RCC 7860 (cell line): ENCODE measurements at regions not wholly inside any gene's neighbourhood (a gene's known extent, or its start where the extent isn't known, plus 50 kb on each side); places are given as distances from the start of the nearest gene placed in this dataset.
A peak's percentile ranks its signal among the peaks of the same experiment; 100 is the strongest.
"Not testable (repeated sequence)": the region's sequence is repeated elsewhere in the genome, so short reads cannot be mapped to it uniquely, and the experiment has no call there.

ENCODE experiments used
- DNase-seq: peaks from one replicate; pipeline ENCODE4 v3.0.0-alpha.2; 2015; ENCODE audit warnings: low spot score
- FAIRE-seq: peaks from 2 replicates; lab custom pipeline; 2012; peaks lifted over from hg19 to GRCh38; lab: Jason Lieb, UNC

DNA sequence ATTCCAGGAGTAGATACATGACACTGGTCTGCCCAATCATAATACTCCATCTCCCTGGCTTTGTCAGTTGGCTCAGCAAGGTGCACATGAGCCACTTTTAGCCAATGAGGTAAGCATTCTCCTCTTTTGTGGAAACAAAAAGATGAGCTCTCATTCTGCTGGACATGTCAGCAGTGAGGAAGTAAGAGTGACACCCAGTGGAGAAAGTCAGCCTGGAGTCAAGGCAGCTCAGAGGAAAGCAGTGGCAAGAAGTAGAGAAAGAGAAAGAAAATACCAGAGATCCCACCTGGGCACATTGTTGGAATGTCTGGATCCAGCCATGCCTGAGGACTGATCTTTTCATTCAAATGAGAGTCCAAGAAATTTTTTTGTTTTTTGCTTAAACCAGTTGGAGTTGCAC lies 496.9 kb upstream of the C16orf82 start:
- FAIRE-seq (no peak), DNase-seq (no peak)

DNA sequence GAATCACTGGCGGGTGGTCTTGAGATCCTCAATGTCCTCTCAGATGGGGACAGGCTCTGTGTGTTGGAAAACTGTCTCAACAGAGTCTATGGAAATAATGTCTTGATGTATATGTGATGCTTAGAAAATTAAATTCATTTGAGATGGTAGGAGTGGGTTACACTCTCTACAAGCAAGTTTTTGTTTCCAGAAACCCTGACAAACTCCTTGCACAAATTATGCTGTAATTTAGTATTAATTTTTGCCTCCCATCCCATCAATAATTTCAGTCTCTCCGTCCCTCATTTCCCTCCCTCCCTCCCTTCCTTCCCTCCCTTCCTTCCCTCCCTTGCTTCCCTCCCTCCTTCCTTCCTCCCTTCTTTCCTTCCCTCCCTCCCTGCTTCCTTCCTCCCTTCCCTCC lies 488.0 kb upstream of the C16orf82 start:
- no peak for FAIRE-seq
- no peak for DNase-seq

DNA sequence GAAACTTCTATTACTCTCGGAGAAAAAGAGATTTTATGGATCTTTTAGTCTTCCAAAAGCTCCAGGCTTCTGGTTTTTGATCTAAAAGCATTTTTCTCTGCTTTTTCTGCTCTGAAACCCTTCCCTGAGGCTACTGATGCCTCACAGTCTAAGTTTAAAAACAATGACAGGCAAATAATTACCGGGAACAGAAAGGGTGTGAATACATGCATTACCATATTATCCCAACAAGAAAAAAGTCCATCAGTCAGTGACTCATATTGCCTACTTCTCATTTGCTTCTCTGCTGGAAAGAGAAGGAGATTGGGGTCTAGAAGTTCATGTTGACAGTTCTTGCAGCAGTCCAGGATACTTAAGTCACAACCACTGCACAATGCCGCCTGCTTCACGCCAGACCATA lies 482.9 kb upstream of the C16orf82 start:
- DNase-seq (no peak), FAIRE-seq (no peak)

DNA sequence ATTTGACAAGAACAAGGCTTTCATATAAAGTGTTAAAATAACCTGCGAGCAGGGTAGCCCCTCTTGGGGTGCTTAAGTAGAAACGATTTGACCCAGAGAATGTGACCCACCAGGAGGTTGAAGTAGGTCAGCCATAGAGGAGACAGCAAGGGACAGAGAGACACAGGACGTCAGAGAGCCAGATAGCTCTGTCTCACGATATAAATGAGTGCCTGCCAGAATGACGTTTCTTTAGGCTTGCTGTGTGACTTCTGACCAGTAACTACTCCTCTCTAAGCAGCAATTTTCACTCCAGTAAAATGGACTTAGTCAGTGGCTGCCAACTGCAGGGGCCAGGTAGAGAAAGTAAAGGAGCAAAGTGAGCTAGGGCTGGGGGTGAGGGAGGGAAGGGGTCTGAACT lies 473.0 kb upstream of the C16orf82 start:
- FAIRE-seq (no peak), DNase-seq (no peak)

DNA sequence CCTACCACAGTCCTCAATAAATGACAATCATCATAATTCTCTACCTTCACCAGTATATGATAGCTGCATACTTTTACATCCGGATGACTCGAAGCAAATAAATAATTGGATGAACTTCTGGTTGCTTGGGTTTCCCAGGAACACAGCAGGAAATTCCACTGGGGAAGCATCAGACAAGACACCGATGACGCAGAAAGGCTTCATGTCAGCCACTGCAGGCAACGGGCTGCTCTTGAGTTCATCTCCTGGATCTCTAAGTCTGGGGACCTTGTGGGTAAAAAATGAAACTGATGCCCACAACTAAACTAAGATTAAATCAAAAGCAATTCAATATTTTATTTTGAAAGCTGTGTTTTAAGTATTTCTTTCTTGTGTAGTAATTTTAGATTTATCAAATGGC lies 472.1 kb upstream of the C16orf82 start:
- FAIRE-seq (no peak), DNase-seq (no peak)

DNA sequence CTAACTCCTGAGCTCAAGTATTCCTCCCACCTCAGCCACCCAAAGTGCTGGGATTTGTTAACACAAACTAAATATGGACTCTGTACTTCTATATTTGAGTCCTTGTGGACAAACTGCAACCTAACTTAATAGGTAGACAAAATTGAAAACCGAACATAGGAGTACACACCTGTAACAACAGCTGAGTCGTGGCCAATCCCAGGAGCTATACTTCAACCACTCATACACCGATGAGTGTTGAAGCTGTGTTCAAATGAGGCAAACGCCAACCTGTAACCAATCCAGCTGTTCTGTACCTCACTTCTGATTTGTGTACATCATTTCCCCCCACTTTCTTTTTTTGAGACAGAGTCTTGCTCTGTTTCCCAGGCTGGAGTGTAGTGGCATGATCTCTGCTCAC lies 471.5 kb upstream of the C16orf82 start:
- FAIRE-seq (no peak), DNase-seq (no peak)

DNA sequence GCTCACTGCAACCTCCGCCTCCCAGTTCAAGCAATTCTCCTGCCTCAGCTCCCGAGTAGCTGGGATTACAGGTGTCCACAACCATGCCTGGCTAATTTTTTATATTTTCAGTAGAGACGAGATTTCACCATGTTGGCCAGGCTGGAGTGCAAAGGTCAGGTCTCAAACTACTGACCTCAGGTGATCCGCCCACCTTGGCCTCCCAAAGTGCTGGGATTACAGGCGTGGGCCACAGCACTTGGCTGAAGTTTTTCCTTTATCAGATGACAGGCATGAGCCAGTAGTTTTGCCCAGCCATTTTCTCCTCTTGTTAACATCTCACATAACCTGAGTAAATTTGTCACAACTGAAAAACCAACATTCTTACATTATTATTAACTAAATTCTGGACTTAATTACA lies 470.7 kb upstream of the C16orf82 start:
- DNase-seq, FAIRE-seq: not testable (repeated sequence)

DNA sequence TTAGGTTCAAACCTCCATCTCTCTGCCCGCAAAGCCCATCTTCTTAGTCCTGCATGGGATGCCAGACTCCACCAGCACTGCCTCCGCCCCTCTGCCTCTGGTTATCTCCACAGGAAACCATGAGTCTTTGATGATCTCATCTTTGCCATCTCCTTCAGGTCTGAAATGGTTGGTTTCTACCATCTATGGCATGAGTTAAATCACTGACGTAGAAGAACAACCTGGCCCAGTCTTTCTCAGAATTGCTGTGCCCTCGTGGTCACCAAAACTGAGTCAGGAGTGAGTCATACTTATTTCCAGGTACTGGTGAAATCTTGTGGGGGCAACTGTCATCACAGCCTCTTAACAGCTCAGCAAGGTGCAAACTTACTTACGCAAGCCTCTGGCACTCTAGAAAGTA lies 468.7 kb upstream of the C16orf82 start:
- DNase-seq: peak; percentile 24

DNA sequence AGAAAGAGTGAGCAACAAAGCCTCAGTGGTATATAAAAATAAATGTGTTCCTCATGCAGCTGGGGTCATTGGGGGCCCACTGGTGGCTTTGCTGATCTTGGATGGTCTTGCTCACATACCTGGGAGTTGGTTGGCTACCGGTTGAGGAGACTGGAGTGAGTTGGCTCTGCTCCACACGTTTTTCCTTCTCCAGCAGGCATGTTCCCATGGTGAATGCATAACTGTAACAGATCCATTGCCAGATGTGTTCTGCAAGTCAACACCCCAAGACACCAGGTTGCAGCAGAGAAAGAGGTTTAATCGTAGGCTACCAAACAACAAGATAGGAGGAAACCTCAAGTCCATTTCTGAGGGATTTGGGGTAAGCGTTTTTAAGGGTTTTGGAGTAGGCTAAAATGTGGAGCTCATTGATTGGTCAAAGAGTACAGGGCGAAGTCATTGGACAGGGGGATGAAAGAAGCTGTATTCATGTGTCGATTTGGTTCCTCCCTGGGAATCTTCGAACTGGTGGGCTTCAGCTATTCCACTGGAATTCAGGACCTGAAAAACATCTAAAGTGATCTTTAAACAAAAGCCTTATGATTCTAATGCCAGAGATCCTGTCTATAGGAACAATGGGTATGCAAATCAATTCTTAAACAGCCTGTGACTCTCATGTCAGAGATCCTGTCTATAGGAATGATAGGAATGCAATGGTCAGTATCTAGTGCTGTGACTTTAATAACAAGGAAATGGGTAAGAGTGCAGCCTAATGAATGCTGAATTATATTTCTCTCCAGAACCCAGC lies 467.5 kb upstream of the C16orf82 start:
- FAIRE-seq: no peak
- DNase-seq: no peak

More for the DNA sequence above, 468.7 kb upstream of the C16orf82 start:
- FAIRE-seq: no peak

DNA sequence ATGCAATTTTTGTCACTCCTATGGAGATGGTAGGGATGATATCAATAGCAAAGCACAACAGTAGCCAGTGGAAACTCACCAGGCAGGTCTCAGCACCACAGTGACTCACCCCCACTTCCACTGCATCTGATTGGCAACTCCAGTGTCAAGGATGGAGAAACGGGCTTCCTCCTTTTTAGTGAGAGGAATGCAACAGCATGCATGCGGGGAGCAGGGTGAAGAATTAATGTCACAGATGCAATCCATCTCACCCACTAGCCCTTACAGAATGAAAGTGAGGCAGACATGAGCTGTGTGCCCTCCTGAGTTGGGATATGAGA lies 467.0 kb upstream of the C16orf82 start:
- DNase-seq: no peak
- FAIRE-seq: no peak

DNA sequence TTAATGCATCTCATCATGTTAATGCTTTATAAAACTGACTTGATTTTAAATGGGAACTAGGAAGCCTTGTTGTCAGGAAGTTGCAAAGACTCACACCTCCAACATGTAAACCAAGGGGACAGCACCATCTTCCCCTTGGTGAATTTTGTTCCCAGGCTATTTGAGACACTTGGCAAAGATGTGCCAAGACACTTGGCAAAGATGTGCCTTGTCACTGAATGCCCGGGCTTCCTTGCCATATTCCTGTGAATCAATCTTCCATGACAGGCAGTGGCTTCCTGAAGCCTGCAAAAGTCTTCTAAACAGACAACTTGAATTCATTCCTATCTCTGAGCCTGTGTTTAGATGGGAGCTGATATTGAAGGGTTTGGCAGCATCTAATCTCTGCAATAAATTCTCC lies 465.4 kb upstream of the C16orf82 start:
- DNase-seq (no peak), FAIRE-seq (no peak)

DNA sequence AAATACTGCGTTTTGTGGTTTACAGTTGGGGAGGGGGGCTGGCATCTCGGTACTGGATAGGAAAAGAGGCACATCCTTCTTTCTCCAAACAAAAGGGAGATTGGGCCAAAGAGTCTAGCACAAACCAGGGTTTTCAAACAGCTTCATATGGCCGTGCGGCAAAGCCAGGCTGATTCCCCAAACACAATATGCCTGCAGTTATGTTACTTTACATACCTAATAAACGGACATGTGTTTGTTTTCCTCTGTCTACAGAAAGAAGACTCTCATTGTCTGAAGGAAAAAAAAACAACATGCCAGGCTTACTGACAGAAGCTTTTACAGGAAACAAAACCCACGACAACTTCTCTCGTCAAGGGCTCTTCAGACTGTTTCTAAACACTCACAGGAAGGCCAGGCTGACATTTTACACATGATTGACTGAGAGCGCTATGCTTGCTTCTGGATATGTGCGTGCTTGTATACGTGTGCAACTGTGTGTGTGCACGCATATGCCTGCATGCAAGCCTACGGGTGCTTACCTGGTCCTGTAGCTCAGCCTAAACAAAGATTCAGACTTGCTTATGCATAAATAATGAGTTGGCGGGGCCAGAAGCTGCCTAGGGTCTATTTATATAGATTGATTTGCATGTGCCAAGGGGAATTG lies 461.0 kb upstream of the C16orf82 start:
- DNase-seq: no peak
- FAIRE-seq: no peak

DNA sequence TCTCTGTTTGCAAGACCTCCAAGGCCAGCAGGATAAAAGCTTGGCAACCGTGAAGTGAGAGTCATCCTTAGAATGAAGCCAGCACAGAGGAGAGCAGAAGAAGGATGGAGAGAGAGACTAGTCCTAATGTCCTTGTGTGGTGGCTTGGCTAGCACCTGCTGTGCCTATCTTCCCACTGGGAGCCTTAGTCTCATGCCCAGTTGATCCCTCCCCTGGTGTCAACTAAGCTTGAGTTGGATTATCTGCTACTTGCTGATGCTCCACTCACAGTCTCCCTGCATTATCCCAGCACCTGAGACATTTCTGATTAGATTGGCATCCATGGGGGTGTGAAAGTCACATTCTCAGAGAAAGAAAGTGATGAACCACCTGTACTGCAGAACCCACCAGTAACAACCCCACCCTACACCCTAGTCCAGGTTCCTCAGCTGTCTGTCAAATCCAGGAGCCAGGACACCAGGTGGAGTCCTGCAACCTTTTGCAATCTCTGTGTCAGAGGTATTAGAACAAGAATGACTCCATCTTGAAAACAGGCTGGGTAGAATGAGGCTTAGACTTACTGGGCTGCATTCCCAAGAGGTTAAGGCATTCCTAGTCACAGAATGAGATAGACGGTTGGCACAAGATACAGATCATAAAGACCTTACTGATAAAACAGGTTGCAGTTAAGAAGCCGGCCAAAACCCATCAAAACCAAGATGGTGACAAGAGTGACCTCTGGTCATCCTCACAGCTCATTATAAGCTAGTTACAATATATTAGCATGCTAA lies 460.2 kb upstream of the C16orf82 start:
- no peak for FAIRE-seq
- no peak for DNase-seq

DNA sequence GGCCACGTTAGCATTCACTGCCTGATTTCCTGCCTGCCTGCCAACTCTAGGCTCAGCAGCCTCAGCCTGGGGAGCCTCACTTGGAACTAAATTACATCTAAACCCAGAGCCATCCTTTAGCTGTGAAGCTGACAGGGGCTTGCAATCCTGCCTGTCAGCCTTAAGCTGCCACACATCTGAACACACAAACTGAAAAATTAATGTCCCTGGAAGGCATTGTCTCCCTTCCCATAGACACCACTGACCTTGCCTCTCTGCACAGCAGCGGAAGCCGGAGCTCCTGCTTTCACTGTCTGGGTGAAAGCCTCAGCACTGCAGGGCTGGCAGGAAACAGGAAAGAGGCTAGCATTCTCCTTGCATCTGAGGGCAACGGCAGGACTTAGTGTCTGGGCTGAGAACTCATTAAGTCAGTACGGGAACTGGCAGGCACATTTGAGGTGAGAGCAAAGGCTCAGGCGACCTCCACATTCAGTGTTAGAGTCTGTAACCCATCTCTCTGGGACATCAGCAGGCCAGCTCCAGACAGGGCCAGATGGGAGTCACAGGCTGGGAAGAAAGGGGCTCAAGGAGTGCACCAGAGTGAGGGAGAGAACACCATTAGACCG lies 452.4 kb upstream of the C16orf82 start:
- DNase-seq: no peak
- no peak for FAIRE-seq

DNA sequence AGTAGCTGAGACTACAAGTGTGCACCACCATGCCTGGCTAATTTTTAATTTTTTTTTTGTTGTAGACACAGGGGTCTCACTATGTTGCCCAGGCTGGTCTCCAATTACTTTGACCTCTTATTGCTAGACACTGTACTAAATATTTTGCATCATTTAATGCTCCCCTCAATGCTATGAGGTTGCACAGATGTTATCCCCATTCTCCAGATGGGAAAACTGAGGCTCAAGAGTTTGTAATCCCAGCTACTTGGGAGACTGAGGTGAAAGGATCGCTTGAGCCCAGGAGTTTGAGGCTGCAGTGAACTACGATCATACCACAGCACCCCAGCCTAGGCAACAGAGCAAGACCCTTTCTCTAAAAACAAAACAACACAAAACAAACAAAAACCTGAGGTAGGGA lies 443.3 kb upstream of the C16orf82 start:
- FAIRE-seq (no peak), DNase-seq (no peak)

DNA sequence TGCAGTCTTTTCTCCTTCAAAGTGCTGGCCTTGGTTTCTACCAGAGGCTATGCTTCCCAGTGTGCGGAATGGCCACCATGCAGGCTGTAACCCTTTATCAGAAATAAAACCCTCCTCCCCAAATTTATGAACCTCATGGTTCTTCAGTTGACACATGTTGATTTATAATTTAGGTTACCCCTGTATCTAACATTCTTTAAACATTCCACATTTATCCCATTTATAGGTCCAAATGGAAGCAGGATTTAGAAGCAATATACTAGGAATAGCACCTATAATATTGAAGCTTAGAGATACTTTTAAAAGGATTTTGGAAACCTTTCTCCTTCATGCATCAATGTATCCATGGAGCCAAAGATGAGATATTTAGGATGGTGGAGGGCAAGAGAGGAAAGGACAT lies 438.8 kb upstream of the C16orf82 start:
- FAIRE-seq (no peak), DNase-seq (no peak)

DNA sequence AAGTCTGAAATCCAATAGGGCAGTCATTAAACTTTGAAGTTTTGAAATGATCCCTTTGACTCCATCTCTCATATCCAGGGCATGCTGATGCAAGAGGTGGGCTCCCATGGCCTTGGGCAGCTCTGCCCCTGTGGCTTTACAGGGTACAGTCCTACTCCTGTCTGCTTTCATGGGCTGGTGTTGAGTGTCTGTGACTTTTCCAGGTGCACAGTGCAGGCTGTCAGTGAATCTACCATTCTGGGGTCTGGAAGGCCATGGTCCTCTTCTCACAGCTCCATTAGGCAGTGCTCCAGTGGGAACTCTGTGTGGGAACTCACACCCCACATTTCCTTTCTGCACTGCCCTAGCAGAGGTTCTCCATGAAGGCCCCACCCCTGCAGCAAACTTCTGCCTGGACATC lies 435.4 kb upstream of the C16orf82 start:
- DNase-seq, FAIRE-seq: not testable (repeated sequence)

DNA sequence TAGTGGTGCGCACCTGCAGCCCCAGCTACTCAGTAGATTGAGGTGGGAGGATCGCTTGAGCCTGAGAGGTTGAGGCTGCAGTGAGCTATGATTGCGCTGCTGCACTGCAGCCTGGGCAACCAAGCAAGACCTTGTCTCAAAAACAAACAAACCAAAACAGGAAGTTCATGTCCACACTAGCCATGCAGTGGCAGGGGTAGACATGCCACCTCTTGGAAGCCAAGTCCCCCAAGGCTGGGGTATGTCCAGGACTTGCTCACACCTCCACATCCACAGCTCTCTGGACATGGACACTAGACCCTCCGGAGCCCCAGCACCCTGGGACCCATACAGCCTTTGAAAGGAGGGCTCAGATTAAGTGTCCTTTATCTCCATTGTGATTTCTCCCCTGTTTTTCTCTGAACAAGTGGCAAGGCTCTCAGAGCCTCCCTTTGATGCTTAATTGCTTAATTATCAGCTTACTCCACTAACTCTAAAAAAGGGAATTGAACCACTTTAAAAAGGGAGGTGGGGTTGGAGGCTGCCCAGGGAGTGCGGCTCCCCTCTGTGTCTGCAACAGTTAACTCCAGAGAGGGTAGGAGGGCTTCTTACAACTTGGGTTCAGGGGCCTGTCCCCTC lies 424.6 kb upstream of the C16orf82 start:
- FAIRE-seq (no peak), DNase-seq (no peak)

DNA sequence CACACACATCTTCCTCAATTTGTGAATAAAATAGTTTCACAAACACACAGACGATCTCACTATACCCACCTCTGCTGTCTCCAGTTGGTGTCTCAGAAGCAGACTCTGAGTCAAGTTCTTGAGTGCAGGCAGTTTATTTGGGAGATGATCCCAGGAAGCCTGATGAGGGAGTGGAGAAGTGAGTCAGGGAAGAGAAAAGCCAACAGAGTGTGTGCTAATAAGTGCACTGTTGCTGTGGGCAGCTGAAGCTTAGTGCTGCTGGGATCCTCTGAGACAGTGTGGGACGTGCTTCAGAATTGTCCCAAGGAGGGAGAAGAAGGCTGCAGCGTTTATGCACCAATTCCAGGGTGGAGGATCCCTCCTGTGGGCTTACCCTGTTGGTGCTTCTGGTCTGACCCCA lies 423.2 kb upstream of the C16orf82 start:
- FAIRE-seq (no peak), DNase-seq (no peak)

DNA sequence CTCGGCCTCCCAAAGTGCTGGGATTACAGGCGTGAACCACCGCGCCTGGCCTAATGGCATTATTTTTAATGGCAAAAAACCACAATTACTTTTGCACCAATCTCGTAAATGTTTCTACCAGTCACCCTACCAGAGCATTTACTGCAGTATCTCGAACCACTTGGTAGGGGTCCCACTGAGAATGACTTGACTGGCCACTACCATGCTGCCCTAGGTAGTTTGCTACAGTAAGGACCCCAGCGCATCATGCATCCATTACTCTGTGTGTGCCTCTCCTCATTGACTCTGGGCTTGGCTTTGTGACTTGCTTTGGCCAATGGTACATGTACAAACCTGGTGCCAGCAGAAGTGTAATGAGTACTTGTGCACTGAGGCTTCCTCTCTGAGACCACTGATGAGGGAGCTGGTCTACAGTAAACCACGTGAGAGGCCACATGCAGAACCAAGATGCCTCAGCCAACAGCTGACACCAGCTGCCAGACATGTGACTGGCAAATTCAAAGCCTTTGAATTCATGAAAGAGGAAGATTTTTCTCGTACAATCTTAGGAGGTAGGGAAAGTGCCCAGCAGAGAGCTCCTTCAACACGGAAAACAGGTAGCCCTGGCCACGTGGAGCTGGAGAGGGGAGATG lies 421.7 kb upstream of the C16orf82 start:
- FAIRE-seq (no peak), DNase-seq (no peak)

DNA sequence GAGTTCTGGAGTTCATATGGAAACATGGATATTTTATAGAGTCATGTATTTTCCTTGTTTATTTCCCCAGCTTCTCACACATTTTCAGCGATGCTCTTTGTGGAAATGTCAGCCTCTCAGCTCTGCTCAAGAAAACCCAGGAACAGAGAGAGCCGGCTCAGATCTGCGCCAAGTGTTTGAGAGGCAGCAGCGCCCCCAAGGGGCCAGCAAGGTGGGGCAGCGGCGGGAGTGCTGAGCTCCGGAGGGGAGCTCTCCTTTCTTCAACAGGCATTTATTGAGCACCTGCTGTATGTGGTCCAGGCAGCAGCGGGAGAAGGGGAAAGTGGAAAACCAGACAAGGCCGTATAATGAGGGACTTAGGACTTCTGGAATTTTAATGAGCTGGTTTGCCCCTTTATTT lies 421.1 kb upstream of the C16orf82 start:
- DNase-seq (no peak), FAIRE-seq (no peak)
